ENCODE measurements at regions not wholly inside any gene's neighbourhood (a gene's known extent, or its start where the extent isn't known, plus 50 kb on each side); places are given as distances from the start of the nearest gene placed in this dataset.

DNA sequence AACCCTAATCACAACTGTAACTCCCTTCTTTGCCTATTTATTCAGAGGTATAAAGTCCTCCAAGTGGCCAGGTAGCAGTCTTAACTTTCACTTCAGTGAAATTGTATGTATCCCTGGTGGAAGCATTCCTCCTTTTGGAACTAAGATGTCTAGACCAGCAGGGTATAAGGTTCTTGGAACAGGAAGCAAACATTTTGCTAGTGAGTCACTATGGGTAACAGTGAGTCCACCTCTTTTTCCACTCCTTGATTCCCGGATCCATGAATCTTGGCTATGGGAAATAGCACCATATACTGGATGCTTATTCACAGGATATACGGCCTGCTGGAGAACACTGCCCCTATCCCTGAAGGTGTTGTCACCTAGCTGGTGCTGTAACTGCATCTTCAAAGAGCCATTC is 80.2 kb downstream of the KCNA5 start:
- Mint-ChIP-seq H3K27me3 (ENCODE audit: low read depth) (no peaks in the 10 kb centered on the region), H3K4me1 (no peaks in the 10 kb centered on the region), H3K27ac (ENCODE audit: unreplicated experiment) (no peak overlapping the region), H3K9me3 (peaks cover 9% of the 10 kb centered on the region), H3K4me3 (no peak overlapping the region), H3K36me3 (ENCODE audit: low read depth) (peaks cover 4% of the 10 kb centered on the region)
- DNase-seq (ENCODE audit: low read depth, low spot score): no peak
- TF ChIP-seq, protein P1, sequence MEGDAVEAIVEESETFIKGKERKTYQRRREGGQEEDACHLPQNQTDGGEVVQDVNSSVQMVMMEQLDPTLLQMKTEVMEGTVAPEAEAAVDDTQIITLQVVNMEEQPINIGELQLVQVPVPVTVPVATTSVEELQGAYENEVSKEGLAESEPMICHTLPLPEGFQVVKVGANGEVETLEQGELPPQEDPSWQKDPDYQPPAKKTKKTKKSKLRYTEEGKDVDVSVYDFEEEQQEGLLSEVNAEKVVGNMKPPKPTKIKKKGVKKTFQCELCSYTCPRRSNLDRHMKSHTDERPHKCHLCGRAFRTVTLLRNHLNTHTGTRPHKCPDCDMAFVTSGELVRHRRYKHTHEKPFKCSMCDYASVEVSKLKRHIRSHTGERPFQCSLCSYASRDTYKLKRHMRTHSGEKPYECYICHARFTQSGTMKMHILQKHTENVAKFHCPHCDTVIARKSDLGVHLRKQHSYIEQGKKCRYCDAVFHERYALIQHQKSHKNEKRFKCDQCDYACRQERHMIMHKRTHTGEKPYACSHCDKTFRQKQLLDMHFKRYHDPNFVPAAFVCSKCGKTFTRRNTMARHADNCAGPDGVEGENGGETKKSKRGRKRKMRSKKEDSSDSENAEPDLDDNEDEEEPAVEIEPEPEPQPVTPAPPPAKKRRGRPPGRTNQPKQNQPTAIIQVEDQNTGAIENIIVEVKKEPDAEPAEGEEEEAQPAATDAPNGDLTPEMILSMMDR (conservative IDR thresholded peaks at IDR 0.05): no peak

DNA sequence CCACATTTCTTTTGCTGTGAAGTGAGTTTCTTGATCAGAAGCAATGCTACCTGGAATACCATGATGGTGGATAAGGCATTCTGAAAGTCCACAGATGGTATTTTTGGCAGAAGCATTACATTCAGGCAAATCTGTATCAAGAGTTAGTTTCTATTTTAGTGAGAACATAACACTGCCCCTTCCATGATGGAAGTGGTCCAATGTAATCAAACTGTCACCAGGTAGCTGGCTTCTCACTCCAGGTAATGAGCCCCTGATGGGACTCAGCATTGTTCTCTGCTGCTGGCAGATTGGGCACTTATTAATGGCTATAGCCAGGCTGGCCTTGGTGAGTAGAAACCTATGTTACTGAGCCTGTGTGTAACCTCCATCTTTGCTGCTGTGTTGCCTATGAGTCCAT is 80.7 kb downstream of the KCNA5 start:
- H3K4me1 Mint-ChIP-seq: no peaks in the 10 kb centered on the region
- H3K4me3 Mint-ChIP-seq: no peak overlapping the region

DNA sequence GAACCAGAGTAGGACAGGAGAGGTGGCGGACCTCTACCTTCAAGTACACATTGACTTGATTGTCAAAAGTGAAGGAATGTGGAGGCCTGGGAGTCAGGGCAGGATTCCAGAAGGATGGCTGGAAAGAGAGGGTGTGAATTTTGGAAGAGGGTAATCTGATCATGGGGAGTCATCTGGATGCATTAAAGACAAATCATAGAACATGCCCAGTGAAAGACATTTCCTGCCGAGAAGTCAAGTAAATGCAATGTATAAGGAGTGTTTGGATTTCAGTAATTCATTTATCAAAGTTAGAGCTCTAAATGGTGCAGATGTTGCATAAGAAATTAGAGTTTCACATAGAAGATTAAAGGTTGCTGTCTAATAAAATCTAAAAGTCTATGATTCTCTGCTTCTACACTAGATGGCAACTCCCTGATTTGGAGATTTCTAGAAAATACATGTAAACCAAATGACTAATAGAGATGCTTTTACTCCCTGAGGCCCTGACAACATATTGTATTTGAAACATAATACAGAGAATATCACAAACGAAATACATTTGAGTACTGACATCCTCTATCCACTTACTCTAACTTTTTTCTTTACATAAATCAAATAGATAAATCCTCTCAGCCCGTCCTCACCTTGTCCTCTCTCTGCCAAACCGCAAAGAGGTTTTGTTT is 91.3 kb downstream of the KCNA5 start:
- Mint-ChIP-seq H3K36me3 (ENCODE audit: low read depth) (peaks cover 3% of the 10 kb centered on the region), H3K27me3 (ENCODE audit: low read depth) (peaks cover 5% of the 10 kb centered on the region), H3K4me1 (no peaks in the 10 kb centered on the region), H3K9me3 (peaks cover 5% of the 10 kb centered on the region), H3K27ac (ENCODE audit: unreplicated experiment) (no peak overlapping the region), H3K4me3 (no peak overlapping the region)
- TF ChIP-seq, protein P1 (conservative IDR thresholded peaks at IDR 0.05): no peak
- no peak for DNase-seq (ENCODE audit: low read depth, low spot score)

More for the DNA sequence above, 80.7 kb downstream of the KCNA5 start:
- Mint-ChIP-seq H3K36me3 (ENCODE audit: low read depth) (peaks cover 7% of the 10 kb centered on the region), H3K27ac (ENCODE audit: unreplicated experiment) (no peak overlapping the region), H3K27me3 (ENCODE audit: low read depth) (no peaks in the 10 kb centered on the region), H3K9me3 (peaks cover 10% of the 10 kb centered on the region)
- TF ChIP-seq, protein P1 (conservative IDR thresholded peaks at IDR 0.05): no peak
- no peak for DNase-seq (ENCODE audit: low read depth, low spot score)

DNA sequence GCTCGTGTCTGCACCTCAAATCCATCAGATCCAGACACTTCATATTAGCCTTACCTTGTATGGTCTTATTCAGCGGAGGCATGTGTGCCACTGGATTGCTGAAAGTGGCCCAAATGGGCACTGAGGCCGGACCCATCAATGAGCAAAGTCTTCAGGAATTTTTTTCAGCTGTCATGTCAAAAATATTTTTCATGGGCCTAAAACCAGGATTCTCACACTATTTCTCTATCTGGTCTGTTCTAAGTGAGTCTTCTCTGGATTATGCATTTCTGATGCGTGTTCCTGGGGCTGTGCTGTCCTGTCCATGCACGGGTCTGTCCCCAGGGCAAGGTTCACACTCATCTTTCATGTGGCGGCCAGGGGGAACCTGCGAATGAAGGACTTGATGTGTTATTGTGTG is 94.6 kb downstream of the KCNA5 start:
- H3K4me3 Mint-ChIP-seq: no peak overlapping the region
- H3K36me3 Mint-ChIP-seq (ENCODE audit: low read depth): peaks cover 12% of the 10 kb centered on the region
- peaks cover 2% of the 10 kb centered on the region for H3K27me3 Mint-ChIP-seq (ENCODE audit: low read depth)
- TF ChIP-seq, protein P1 (conservative IDR thresholded peaks at IDR 0.05): no peak
- peaks cover 9% of the 10 kb centered on the region for H3K9me3 Mint-ChIP-seq
- no peak overlapping the region for H3K27ac Mint-ChIP-seq (ENCODE audit: unreplicated experiment)
- H3K4me1 Mint-ChIP-seq: no peaks in the 10 kb centered on the region
- DNase-seq (ENCODE audit: low read depth, low spot score): no peak

DNA sequence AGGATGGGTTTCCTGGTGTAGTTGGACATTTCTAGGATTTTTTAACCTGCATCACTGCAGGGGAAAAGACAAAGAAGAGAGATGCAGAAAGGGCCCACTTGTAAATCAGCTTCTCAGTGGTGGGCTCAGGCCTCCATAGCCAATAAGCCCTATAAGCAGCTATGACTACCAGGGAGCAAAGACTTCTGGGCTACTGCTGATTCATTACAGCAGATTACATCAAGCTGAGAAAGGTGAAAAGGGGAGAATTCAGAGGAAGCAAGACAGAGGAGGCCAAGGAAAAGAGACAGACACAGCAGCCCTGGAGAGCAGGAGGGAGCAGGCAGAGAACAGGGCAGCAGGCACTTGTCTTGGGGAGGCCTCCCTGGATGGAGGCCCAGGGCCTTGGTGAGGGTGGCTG is 95.2 kb downstream of the KCNA5 start:
- Mint-ChIP-seq H3K36me3 (ENCODE audit: low read depth) (peaks cover 12% of the 10 kb centered on the region), H3K4me3 (no peak overlapping the region), H3K27ac (ENCODE audit: unreplicated experiment) (no peak overlapping the region), H3K4me1 (no peaks in the 10 kb centered on the region), H3K9me3 (peaks cover 10% of the 10 kb centered on the region), H3K27me3 (ENCODE audit: low read depth) (peaks cover 2% of the 10 kb centered on the region)
- TF ChIP-seq, protein P1 (conservative IDR thresholded peaks at IDR 0.05): no peak
- DNase-seq (ENCODE audit: low read depth, low spot score): no peak
